ENCODE measurements at regions not wholly inside any gene's neighbourhood (a gene's known extent, or its start where the extent isn't known, plus 50 kb on each side); places are given as distances from the start of the nearest gene placed in this dataset.

DNA sequence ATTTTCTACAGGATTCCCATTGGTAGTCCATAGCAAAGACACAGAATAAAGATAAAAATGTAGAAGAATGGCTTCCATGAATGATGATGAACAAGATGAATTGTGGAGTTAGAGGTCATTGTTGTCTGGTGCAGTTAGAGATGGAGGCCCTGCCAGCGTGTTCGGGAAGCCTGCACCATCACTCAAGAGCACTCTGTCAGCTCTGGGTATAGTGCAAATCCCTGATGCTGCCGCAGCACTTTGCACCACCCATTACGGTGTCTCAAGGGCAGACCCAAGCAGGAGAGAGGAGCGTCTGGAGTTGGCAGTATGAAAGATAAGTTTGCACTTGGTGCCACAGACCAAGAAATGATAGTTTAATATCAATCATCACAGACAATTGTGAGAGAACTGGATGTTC is 181.6 kb upstream of the CHST9 start:
- H3K36me3 Mint-ChIP-seq: no peaks in the 10 kb centered on the region
- Histone ChIP-seq H3K9me3 (replicated peaks in 1 of 2; ENCODE audit: control insufficient read depth in 1 of 2, insufficient read depth in 1 of 2, low read length in 2 of 2) (no peaks in the 10 kb centered on the region), H3K27ac (ENCODE audit: low read depth in 1 of 2, low read length in 2 of 2) (no peak overlapping the region), H3K4me2 (replicated peaks; ENCODE audit: extremely low read depth, low read length, poor library complexity, severe bottlenecking) (no peak overlapping the region), H3K79me2 (ENCODE audit: insufficient read depth, low read length) (no peaks in the 10 kb centered on the region), H3K9ac (ENCODE audit: insufficient read depth, low read length, poor library complexity, severe bottlenecking) (no peak overlapping the region), H3K36me3 (replicated peaks in 1 of 2; ENCODE audit: control insufficient read depth in 1 of 2, insufficient read depth in 2 of 2, low read length in 2 of 2) (no peaks in the 10 kb centered on the region), H3K4me3 (replicated peaks in 1 of 3; ENCODE audit: low read depth in 2 of 3, low read length in 3 of 3) (no peak overlapping the region), H3K27me3 (ENCODE audit: control insufficient read depth in 2 of 2, insufficient read depth in 2 of 2, low read length in 2 of 2) (no peaks in the 10 kb centered on the region), H4K20me1 (ENCODE audit: insufficient read depth, low read length) (no peaks in the 10 kb centered on the region), H2AFZ (ENCODE audit: insufficient read depth, low read depth, low read length, poor library complexity, severe bottlenecking) (no peak overlapping the region), H3K4me1 (ENCODE audit: control insufficient read depth in 1 of 2, insufficient read depth in 2 of 2, low read length in 2 of 2) (no peaks in the 10 kb centered on the region)
- intact Hi-C loops (cut with micrococcal nuclease): no loop called here
- peaks cover 0 to 3% (median 0%) of the 10 kb centered on the region in 7 donors for H3K9me3 Mint-ChIP-seq
- H3K4me1 Mint-ChIP-seq: no peaks in the 10 kb centered on the region
- DNase-seq: no peak
- peaks cover 0 to 3% (median 0%) of the 10 kb centered on the region in 3 donors for H3K27me3 Mint-ChIP-seq (ENCODE audit: low read depth in 3 of 3)
- WGBS (ENCODE audit: insufficient coverage): no CpG with 5 or more reads among the region's 5 CpGs
- no peak overlapping the region for H3K27ac Mint-ChIP-seq
- no peak overlapping the region for H3K4me3 Mint-ChIP-seq
- TF ChIP-seq, protein P1, sequence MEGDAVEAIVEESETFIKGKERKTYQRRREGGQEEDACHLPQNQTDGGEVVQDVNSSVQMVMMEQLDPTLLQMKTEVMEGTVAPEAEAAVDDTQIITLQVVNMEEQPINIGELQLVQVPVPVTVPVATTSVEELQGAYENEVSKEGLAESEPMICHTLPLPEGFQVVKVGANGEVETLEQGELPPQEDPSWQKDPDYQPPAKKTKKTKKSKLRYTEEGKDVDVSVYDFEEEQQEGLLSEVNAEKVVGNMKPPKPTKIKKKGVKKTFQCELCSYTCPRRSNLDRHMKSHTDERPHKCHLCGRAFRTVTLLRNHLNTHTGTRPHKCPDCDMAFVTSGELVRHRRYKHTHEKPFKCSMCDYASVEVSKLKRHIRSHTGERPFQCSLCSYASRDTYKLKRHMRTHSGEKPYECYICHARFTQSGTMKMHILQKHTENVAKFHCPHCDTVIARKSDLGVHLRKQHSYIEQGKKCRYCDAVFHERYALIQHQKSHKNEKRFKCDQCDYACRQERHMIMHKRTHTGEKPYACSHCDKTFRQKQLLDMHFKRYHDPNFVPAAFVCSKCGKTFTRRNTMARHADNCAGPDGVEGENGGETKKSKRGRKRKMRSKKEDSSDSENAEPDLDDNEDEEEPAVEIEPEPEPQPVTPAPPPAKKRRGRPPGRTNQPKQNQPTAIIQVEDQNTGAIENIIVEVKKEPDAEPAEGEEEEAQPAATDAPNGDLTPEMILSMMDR (IDR thresholded peaks at IDR 0.05): no peak

DNA sequence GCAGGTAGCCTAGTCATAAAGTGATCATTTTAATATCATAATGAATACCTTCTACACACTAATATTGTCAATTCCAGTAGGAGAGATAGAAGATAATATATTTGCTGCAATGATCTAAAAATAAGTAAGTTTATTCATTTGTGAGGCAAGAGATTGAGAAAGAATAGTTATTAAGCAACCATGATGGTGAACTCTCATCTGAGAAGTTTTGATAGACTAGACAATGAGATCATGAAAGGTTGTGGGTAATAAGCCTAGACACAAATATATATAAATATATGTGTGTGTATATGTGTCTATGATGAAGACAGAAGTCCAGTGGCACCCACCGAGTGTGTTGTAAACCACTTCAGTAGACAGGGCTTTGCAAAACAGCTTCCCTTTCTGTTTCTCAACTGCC is 181.0 kb upstream of the CHST9 start:
- no peaks in the 10 kb centered on the region for H3K36me3 ChIP-seq (replicated peaks in 1 of 2; ENCODE audit: control insufficient read depth in 1 of 2, insufficient read depth in 2 of 2, low read length in 2 of 2)
- WGBS (ENCODE audit: insufficient coverage): no CpG with 5 or more reads among the region's 1 CpG
- Mint-ChIP-seq H3K9me3 (peaks cover 0 to 3% (median 0%) of the 10 kb centered on the region in 7 donors), H3K27me3 (ENCODE audit: low read depth in 3 of 3) (peaks cover 0 to 3% (median 0%) of the 10 kb centered on the region in 3 donors), H3K4me1 (no peaks in the 10 kb centered on the region), H3K4me3 (no peak overlapping the region), H3K27ac (no peak overlapping the region), H3K36me3 (no peaks in the 10 kb centered on the region)
- no peak overlapping the region for H3K4me3 ChIP-seq (replicated peaks in 1 of 3; ENCODE audit: low read depth in 2 of 3, low read length in 3 of 3)
- H3K9ac ChIP-seq (ENCODE audit: insufficient read depth, low read length, poor library complexity, severe bottlenecking): no peak overlapping the region
- no peaks in the 10 kb centered on the region for H4K20me1 ChIP-seq (ENCODE audit: insufficient read depth, low read length)
- DNase-seq: no peak
- no peak overlapping the region for H3K4me2 ChIP-seq (replicated peaks; ENCODE audit: extremely low read depth, low read length, poor library complexity, severe bottlenecking)
- H3K27ac ChIP-seq (ENCODE audit: low read depth in 1 of 2, low read length in 2 of 2): no peak overlapping the region
- no peaks in the 10 kb centered on the region for H3K9me3 ChIP-seq (replicated peaks in 1 of 2; ENCODE audit: control insufficient read depth in 1 of 2, insufficient read depth in 1 of 2, low read length in 2 of 2)
- H3K27me3 ChIP-seq (ENCODE audit: control insufficient read depth in 2 of 2, insufficient read depth in 2 of 2, low read length in 2 of 2): no peaks in the 10 kb centered on the region
- TF ChIP-seq, protein P1 (IDR thresholded peaks at IDR 0.05): no peak
- no peak overlapping the region for H2AFZ ChIP-seq (ENCODE audit: insufficient read depth, low read depth, low read length, poor library complexity, severe bottlenecking)
- intact Hi-C loops (cut with micrococcal nuclease): no loop called here
- no peaks in the 10 kb centered on the region for H3K79me2 ChIP-seq (ENCODE audit: insufficient read depth, low read length)
- no peaks in the 10 kb centered on the region for H3K4me1 ChIP-seq (ENCODE audit: control insufficient read depth in 1 of 2, insufficient read depth in 2 of 2, low read length in 2 of 2)
